GM21515 (cell line): ENCODE measurements at regions not wholly inside any gene's neighbourhood (a gene's known extent, or its start where the extent isn't known, plus 50 kb on each side); places are given as distances from the start of the nearest gene placed in this dataset.

Experiments used
- ATAC-seq: cut with Tn5 transposase; IDR thresholded peaks from one replicate; pipeline ENCODE4 v1.9.1; 2021; ENCODE audit not compliant: unreplicated experiment

GRCh38 chr1:4268262-4268888 lies 368.3 kb upstream of the C1orf174 start:
- ATAC-seq, result no peak

- no peak for ATAC-seq
Measured at GRCh38 chr1:4268889-4269284, 368.8 kb upstream of the C1orf174 start.

- ATAC-seq, result no peak
Measured at GRCh38 chr1:4269330-4269729, 369.3 kb upstream of the C1orf174 start.

- ATAC-seq, result no peak
Measured at GRCh38 chr1:4269952-4270570, 370.0 kb upstream of the C1orf174 start.

GRCh38 chr1:4270651-4271337 lies 370.7 kb upstream of the C1orf174 start:
- no peak for ATAC-seq

GRCh38 chr1:4271338-4271998 lies 371.4 kb upstream of the C1orf174 start:
- no peak for ATAC-seq

- no peak for ATAC-seq
Measured at GRCh38 chr1:4272568-4272967, 372.5 kb upstream of the C1orf174 start.

- ATAC-seq, result no peak
Measured at GRCh38 chr1:4273243-4273642, 373.2 kb upstream of the C1orf174 start.

- no peak for ATAC-seq
Measured at GRCh38 chr1:4273747-4274146, 373.7 kb upstream of the C1orf174 start.

GRCh38 chr1:4275083-4275482 lies 375.0 kb upstream of the C1orf174 start:
- no peak for ATAC-seq

- no peak for ATAC-seq
Measured at GRCh38 chr1:4276238-4276637, 376.2 kb upstream of the C1orf174 start.

- no peak for ATAC-seq
Measured at GRCh38 chr1:4277598-4277997, 376.8 kb upstream of the AJAP1 start.

GRCh38 chr1:4284976-4285375 lies 369.4 kb upstream of the AJAP1 start:
- no peak for ATAC-seq

GRCh38 chr1:4292861-4293260 lies 361.5 kb upstream of the AJAP1 start:
- no peak for ATAC-seq

GRCh38 chr1:4298361-4299083 lies 355.9 kb upstream of the AJAP1 start:
- ATAC-seq, result no peak

GRCh38 chr1:4301007-4301406 lies 353.4 kb upstream of the AJAP1 start:
- ATAC-seq, result no peak

- no peak for ATAC-seq
Measured at GRCh38 chr1:4303303-4303702, 351.1 kb upstream of the AJAP1 start.

- no peak for ATAC-seq
Measured at GRCh38 chr1:4305526-4306301, 348.7 kb upstream of the AJAP1 start.

- no peak for ATAC-seq
Measured at GRCh38 chr1:4306559-4307467, 347.6 kb upstream of the AJAP1 start.

GRCh38 chr1:4307468-4307845 lies 347.0 kb upstream of the AJAP1 start:
- ATAC-seq, result no peak
